Activated CD4-positive, CD25-positive, alpha-beta regulatory T cell (primary cell): ENCODE measurements at regions not wholly inside any gene's neighbourhood (a gene's known extent, or its start where the extent isn't known, plus 50 kb on each side); places are given as distances from the start of the nearest gene placed in this dataset.

Experiments used
- DNase-seq, 4 experiments: peaks; one replicate each; lab custom pipeline; 2025; lab: John Stamatoyannopoulos, UW

- DNase-seq, result no peak
These were observed 74.3 kb upstream of the IFNAR2 start for GRCh38 chr21:33155422-33155821.

GRCh38 chr21:33157303-33157702, 72.4 kb upstream of the IFNAR2 start:
- no peak for DNase-seq

- no peak for DNase-seq
These were observed 71.1 kb upstream of the IFNAR2 start for GRCh38 chr21:33158654-33159053.

- no peak for DNase-seq
These were observed 67.2 kb upstream of the IFNAR2 start for GRCh38 chr21:33162436-33162951.

GRCh38 chr21:33168886-33169285, 60.9 kb upstream of the IFNAR2 start:
- no peak for DNase-seq

- no peak for DNase-seq
These were observed 60.4 kb upstream of the IFNAR2 start for GRCh38 chr21:33169359-33169758.

GRCh38 chr21:33171616-33172169, 58.0 kb upstream of the IFNAR2 start:
- DNase-seq, result no peak

- no peak for DNase-seq
These were observed 55.0 kb upstream of the IFNAR2 start for GRCh38 chr21:33174756-33175155.
